ENCODE measurements at regions not wholly inside any gene's neighbourhood (a gene's known extent, or its start where the extent isn't known, plus 50 kb on each side); places are given as distances from the start of the nearest gene placed in this dataset.

- TF ChIP-seq HNF4G (IDR thresholded peaks at IDR 0.05) (no peak), ZBTB33 (IDR thresholded peaks at IDR 0.05) (no peak)
Measured at GRCh38 chr13:47408546-47409319, 511.9 kb upstream of the HTR2A start (continued).

DNA sequence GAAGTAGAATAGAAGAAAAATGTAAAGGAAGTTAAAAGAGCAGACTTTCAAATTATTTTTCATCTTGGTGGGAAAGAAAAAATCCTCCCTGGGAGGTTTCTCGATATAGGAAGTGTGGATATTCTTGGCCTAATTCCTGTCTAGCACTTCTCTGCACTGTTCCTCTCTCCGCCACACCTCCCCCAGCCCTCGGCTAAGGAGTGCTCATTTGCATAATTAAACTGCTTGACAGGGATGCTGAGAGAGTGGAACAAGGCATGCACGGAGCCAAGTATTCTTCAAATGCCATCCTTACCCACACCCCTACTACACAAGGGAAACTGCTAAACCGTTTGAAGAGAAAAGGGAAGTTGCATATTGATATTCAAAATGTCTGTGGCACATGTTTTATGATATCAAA is 511.0 kb upstream of the HTR2A start:
- no peak for DNase-seq (ENCODE audit: low spot score)
- TF ChIP-seq FOXA1 (IDR thresholded peaks at IDR 0.05), result no peak
- TF ChIP-seq SP1 (IDR thresholded peaks at IDR 0.05), result no peak
- no peak for TF ChIP-seq GABPA (IDR thresholded peaks at IDR 0.05 in 1 of 2, conservative IDR thresholded peaks at IDR 0.05 in 1 of 2)
- no peak for TF ChIP-seq TAF1 (conservative IDR thresholded peaks at IDR 0.05)
- TF ChIP-seq YY1 (IDR thresholded peaks at IDR 0.05), result no peak
- TF ChIP-seq EGR1 (IDR thresholded peaks at IDR 0.05; ENCODE audit: low read depth in 2 of 2), result no peak
- no peak for TF ChIP-seq NR2F2 (IDR thresholded peaks at IDR 0.05)
- TF ChIP-seq RXRA (IDR thresholded peaks at IDR 0.05), result no peak
- no peak for TF ChIP-seq JUND (IDR thresholded peaks at IDR 0.05)
- TF ChIP-seq ZBTB33 (IDR thresholded peaks at IDR 0.05), result no peak
- no peak for TF ChIP-seq CTCF (IDR thresholded peaks at IDR 0.05; ENCODE audit: low read depth, low read length, missing input control)
- no peak for TF ChIP-seq HNF4A (conservative IDR thresholded peaks at IDR 0.05)
- TF ChIP-seq, protein P1, sequence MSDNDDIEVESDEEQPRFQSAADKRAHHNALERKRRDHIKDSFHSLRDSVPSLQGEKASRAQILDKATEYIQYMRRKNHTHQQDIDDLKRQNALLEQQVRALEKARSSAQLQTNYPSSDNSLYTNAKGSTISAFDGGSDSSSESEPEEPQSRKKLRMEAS (IDR thresholded peaks at IDR 0.05), result no peak
- no peak for TF ChIP-seq RAD21 (IDR thresholded peaks at IDR 0.05)
- TF ChIP-seq ATF3 (IDR thresholded peaks at IDR 0.05), result no peak
- no peaks in the 10 kb centered on the region for H3K4me1 ChIP-seq (ENCODE audit: control insufficient read depth in 4 of 4, insufficient read depth in 4 of 4, low read length in 3 of 4)
- no peak overlapping the region for H3K9ac ChIP-seq (ENCODE audit: low read depth in 1 of 2, low read length in 2 of 2)
- H3K9me3 ChIP-seq (ENCODE audit: control insufficient read depth in 4 of 4, low read length in 3 of 4), result no peaks in the 10 kb centered on the region
- no peaks in the 10 kb centered on the region for H3K27me3 ChIP-seq (ENCODE audit: control insufficient read depth in 4 of 4, insufficient read depth in 4 of 4, low read length in 3 of 4)
- no peak overlapping the region for H3K27ac ChIP-seq (ENCODE audit: low read depth in 1 of 2, low read length in 2 of 2)
- no peaks in the 10 kb centered on the region for H3K36me3 ChIP-seq (ENCODE audit: control insufficient read depth in 4 of 4, insufficient read depth in 3 of 4, low read depth in 1 of 4, low read length in 3 of 4)
- no peak overlapping the region for H3K4me3 ChIP-seq (ENCODE audit: low read depth in 1 of 3, low read length in 3 of 3)
- WGBS, result 59% methylated on average over 5 of the region's 5 CpGs
